ENCODE measurements at regions not wholly inside any gene's neighbourhood (a gene's known extent, or its start where the extent isn't known, plus 50 kb on each side); places are given as distances from the start of the nearest gene placed in this dataset.

GRCh38 chr1:55696181-55696754 is 481.1 kb upstream of the USP24 start:
- no peak for DNase-seq

GRCh38 chr1:55695552-55695951 is 480.4 kb upstream of the USP24 start:
- no peak for DNase-seq

GRCh38 chr1:55695151-55695550 is 480.0 kb upstream of the USP24 start:
- DNase-seq: no peak

DNA sequence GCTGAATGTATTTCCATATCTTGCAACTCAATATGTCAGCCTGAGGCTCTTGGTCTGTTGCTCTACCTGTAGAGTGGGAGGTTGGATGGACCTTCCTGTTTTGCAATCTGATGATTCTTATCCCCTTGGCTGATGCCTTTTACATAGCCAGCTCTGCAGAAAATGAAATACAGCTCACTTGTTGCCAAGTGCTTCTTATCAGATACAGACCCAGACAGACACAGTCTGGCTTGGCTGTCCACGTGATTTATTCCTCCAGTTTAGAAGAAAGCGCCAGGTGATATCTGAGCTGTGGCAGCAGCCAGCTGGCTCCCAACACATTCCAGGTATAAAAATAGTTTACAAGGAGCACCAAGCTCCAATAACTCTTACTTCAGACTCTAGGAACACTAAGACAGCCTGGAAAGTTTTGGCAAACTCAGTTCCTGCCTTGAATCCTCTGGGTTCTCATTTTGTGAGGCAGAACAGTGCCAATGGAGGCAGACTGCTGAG is 479.2 kb upstream of the USP24 start:
- no peak for DNase-seq

DNA sequence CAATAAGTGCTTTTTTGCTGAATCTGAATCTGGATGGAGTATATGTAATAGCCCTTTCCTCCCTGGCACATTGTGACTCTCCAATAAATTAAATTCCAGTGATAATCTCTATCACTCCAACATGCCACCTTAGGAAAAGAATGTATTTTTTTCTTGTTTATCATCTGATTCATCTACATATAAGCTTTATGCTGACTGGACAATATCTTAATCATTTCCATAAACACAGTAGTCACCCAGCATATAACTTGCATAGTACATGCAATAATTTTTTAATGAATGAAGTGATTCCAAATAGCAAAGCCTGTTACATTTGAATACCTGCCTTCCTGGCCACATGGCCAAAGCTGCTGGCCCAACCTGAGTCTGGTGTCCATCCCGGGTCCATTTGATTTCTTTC is 477.6 kb upstream of the USP24 start:
- DNase-seq: no peak

GRCh38 chr1:55690366-55690765 is 475.2 kb upstream of the USP24 start:
- no peak for DNase-seq

GRCh38 chr1:55689800-55690199 is 474.6 kb upstream of the USP24 start:
- no peak for DNase-seq

DNA sequence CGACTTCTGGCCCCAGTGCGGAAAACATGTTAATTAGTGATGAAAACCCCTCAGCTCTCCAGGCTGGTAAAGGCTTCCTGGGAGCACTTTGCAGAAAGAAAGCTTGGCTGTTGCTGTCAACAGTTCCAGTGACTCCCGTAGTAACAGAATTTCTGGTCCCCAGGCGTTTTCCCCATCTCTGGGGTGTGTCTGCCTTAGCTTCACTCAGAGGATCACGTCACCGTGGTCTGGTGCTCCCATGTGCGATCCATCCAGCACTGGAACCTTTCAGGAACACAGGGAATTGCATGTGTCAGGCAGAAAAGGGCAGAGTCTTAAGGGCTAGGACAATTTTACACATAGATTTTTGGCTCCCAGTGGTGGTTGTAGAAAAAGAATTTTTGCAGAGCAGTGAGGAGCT is 470.4 kb upstream of the USP24 start:
- no peak for DNase-seq

- DNase-seq: no peak
Measured at GRCh38 chr1:55684131-55684650, 469.0 kb upstream of the USP24 start.

DNA sequence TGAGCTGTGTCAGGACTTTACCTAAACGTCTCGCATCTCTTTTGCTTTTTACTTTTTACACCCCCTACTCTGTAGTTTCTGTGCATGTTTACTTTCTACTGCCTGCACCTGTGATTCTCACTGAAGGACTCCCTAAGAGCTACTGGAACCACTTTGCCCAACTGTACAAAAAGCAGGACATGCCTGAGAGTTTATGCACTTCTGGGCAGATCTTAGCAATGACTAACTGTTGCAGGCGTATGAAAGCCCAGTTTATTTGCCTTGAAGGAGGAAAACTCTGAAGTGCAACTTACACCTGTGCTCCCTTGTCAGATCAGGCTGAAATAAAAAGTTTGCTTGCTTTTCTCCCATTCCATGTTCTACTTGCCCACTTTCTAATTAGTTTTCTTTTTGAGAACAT is 467.0 kb upstream of the USP24 start:
- no peak for DNase-seq

DNA sequence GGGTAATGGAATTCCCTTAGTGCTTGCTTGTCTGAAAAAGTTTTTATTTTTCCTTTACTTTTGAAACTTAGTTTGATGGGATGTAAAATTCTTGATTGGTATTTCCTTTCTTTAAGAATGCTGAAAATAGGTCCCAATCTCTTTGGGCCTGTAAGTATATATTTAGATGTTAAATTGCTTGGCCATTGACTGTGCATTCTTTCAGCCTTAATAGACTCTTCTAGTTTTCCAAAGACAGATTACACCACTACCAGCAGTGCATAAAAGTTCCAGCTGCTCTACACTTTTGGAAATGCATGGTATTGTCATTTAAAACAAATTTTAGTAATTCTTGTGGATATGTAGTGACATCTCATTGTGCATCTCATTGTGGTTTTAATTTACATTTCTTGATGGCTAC is 464.8 kb upstream of the USP24 start:
- no peak for DNase-seq

GRCh38 chr1:55673416-55673815 is 458.3 kb upstream of the USP24 start:
- DNase-seq: no peak

GRCh38 chr1:55670331-55671082 is 455.3 kb upstream of the USP24 start:
- DNase-seq: no peak

GRCh38 chr1:55669293-55669692 is 454.1 kb upstream of the USP24 start:
- DNase-seq: no peak

DNA sequence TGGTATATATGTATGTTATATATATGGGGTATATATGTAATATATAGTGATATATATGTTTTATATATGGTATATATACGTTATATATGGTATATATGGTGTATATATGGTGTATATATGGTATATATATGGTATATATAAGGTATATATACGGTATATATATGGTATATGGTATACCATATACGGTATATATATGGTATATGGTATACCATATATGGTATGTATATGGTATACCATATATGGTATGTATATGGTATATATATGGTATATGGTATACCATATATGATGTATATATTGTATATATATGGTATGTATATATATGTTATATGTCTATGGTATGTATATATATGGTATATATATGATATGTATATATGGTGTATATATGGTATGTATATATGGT is 447.7 kb upstream of the USP24 start:
- no peak for DNase-seq

DNA sequence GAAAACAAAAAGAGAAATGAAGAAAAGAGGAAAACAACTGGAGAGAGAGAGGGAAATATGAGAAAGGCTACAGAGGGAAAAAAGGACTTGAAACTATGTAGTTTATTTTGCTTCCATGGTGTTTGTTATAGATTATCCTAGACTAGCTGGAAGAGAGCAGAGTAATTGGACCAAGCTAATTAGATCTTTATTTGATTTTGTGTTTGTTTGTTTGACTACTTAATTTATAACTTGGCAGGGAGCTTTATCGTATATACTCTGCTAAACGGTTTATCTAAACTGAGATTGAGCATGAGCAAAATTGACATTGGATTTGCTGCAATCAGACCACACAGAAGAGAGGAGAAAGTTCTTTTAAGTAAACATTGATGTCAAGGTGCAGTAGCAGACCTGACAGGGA is 443.8 kb upstream of the USP24 start:
- DNase-seq: no peak

- DNase-seq: no peak
Measured at GRCh38 chr1:55654750-55655149, 439.6 kb upstream of the USP24 start.

DNA sequence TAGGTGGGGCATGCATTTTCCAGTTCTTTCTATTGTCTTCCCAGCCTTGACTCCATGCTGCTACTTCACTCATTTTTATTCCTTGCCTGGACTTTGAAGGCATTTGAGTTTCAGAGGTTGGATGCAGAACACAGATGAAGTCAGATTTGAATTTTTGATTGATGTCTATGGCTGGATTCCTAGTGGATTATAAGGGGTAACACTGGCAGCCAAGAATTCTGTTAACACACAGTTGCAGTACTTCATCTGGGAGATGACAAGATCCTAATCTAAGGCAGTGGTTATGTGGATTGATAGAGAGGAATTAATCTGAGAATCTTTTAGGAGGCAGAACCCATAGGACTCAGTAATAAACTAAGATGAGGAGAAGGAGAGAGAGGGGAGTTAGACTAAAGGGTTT is 439.0 kb upstream of the USP24 start:
- no peak for DNase-seq

DNA sequence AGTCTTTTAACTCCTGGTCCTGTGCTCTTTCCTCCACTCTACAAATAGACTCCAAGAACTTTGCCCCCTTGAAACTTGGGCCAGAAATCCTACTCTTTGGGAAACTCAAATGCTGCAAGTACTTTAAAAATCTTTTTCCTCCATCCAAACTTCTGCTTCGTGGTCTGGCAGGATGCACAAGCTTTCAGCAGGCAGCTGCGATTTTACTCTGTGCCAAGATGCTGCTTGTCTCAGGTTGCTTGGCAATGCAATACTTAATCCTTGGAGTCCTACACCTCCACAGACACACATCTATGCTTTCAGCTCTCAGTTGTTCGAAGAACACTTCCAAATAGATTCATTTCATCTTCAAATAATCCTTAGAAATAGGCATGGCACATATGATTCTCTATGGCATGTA is 435.3 kb upstream of the USP24 start:
- DNase-seq: no peak

GRCh38 chr1:55646181-55646580 is 431.0 kb upstream of the USP24 start:
- no peak for DNase-seq

DNA sequence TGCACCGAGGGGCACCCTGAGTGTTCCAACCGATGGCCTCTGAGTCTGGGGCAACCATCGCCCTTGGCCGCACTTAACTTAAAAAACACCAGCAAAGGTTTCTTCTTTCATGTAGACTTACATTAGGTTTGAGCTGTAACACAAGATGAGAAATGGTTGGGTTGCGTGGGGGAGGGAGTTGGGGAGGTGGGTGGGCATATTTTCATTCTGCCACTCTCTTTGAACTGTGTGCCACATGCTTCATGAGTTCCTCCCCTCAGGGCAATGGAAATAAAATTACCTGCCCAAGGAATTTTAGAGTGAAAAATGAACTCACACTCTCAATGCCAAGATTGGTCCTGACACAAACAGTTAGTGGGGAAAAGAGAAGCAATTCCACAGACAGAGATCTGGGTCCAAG is 430.1 kb upstream of the USP24 start:
- no peak for DNase-seq

DNA sequence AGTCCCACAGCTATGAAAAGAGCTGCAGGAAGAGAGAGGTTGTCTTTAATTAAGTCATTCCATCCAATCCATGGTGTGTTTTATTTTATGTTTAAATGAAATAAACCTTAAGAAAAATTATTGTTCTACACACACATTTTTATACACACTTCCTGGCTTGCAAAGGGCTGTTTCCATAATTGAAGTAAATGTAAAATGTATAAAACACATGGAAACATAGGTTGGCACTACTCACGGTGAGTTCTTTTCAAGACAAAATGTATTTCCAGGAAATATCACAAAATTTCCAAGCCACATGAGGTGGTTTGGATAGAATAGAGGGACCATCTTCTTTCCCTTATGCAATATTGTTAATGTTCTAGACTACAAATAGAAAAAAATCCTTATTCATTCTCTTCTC is 426.8 kb upstream of the USP24 start:
- DNase-seq: no peak

GRCh38 chr1:55640708-55641473 is 425.7 kb upstream of the USP24 start:
- DNase-seq: no peak

DNA sequence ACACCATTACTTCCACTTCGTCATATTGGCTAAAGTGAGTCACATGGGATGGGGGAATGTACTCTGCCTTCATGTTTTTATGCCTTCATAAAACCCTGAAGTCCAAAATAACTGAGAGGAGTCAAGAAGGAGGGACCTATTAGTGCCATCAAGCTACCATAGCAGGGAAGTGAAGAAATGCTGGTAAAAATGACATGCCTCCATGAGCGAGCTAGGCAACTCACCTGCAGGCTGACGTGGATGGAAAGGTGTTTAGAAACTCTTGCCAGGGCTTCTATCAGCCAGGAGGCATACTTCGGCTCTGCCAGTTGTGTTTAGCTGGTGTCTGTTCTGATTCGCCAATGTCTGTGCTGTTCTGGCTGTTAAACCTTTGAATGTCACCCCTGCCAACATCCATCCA is 424.4 kb upstream of the USP24 start:
- no peak for DNase-seq
